ENCODE measurements at regions not wholly inside any gene's neighbourhood (a gene's known extent, or its start where the extent isn't known, plus 50 kb on each side); places are given as distances from the start of the nearest gene placed in this dataset.
A peak's percentile ranks its signal among the peaks of the same experiment; 100 is the strongest.

- no peak for DNase-seq
Observed at GRCh38 chr2:121118951-121119350, 166.1 kb downstream of the TFCP2L1 start.

GRCh38 chr2:121120411-121120810 lies 164.6 kb downstream of the TFCP2L1 start:
- DNase-seq, result no peak

- no peak for DNase-seq
Observed at GRCh38 chr2:121120991-121121390, 164.0 kb downstream of the TFCP2L1 start.

- DNase-seq, result no peak
Observed at GRCh38 chr2:121121661-121122060, 163.3 kb downstream of the TFCP2L1 start.

GRCh38 chr2:121123268-121123667 lies 161.7 kb downstream of the TFCP2L1 start:
- DNase-seq, result no peak

- DNase-seq, result no peak
Observed at GRCh38 chr2:121124330-121124729, 160.7 kb downstream of the TFCP2L1 start.

- no peak for DNase-seq
Observed at GRCh38 chr2:121125350-121125749, 159.7 kb downstream of the TFCP2L1 start.

GRCh38 chr2:121128741-121129659 lies 156.0 kb downstream of the TFCP2L1 start:
- peak; percentile 70 for DNase-seq

GRCh38 chr2:121129692-121130091 lies 155.3 kb downstream of the TFCP2L1 start:
- no peak for DNase-seq

- no peak for DNase-seq
Observed at GRCh38 chr2:121130301-121130850, 154.6 kb downstream of the TFCP2L1 start.

- no peak for DNase-seq
Observed at GRCh38 chr2:121131375-121131774, 153.6 kb downstream of the TFCP2L1 start.

GRCh38 chr2:121132054-121132761 lies 152.8 kb downstream of the TFCP2L1 start:
- no peak for DNase-seq

GRCh38 chr2:121132762-121133107 lies 152.3 kb downstream of the TFCP2L1 start:
- DNase-seq, result no peak

- peak; percentile 15 for DNase-seq
Observed at GRCh38 chr2:121133551-121134319, 151.3 kb downstream of the TFCP2L1 start.

- DNase-seq, result no peak
Observed at GRCh38 chr2:121134728-121135127, 150.3 kb downstream of the TFCP2L1 start.

GRCh38 chr2:121135168-121135853 lies 149.7 kb downstream of the TFCP2L1 start:
- DNase-seq, result peak; percentile 21

GRCh38 chr2:121136323-121136722 lies 148.7 kb downstream of the TFCP2L1 start:
- no peak for DNase-seq

GRCh38 chr2:121137571-121137970 lies 147.4 kb downstream of the TFCP2L1 start:
- DNase-seq, result peak; percentile 7

GRCh38 chr2:121140734-121141133 lies 144.3 kb downstream of the TFCP2L1 start:
- no peak for DNase-seq

GRCh38 chr2:121142452-121142851 lies 142.6 kb downstream of the TFCP2L1 start:
- DNase-seq, result no peak

- no peak for DNase-seq
Observed at GRCh38 chr2:121144111-121144510, 140.9 kb downstream of the TFCP2L1 start.

GRCh38 chr2:121146630-121147029 lies 138.4 kb downstream of the TFCP2L1 start:
- no peak for DNase-seq
